ENCODE measurements at regions not wholly inside any gene's neighbourhood (a gene's known extent, or its start where the extent isn't known, plus 50 kb on each side); places are given as distances from the start of the nearest gene placed in this dataset.
"Not testable (repeated sequence)": the region's sequence is repeated elsewhere in the genome, so short reads cannot be mapped to it uniquely, and the experiment has no call there.

GRCh38 chr3:168839653-168840052 is 743.9 kb upstream of the GOLIM4 start:
- DNase-seq: no peak

- no peak for DNase-seq
Measured at GRCh38 chr3:168834558-168834957, 738.8 kb upstream of the GOLIM4 start.

GRCh38 chr3:168828943-168829342 is 733.2 kb upstream of the GOLIM4 start:
- no peak for DNase-seq

GRCh38 chr3:168828536-168828935 is 732.8 kb upstream of the GOLIM4 start:
- no peak for DNase-seq

GRCh38 chr3:168828014-168828413 is 732.3 kb upstream of the GOLIM4 start:
- DNase-seq: no peak

- DNase-seq: no peak
Measured at GRCh38 chr3:168824107-168824506, 728.4 kb upstream of the GOLIM4 start.

GRCh38 chr3:168823466-168823865 is 727.7 kb upstream of the GOLIM4 start:
- no peak for DNase-seq

- DNase-seq: no peak
Measured at GRCh38 chr3:168820810-168821415, 725.2 kb upstream of the GOLIM4 start.

GRCh38 chr3:168817177-168817576 is 721.5 kb upstream of the GOLIM4 start:
- DNase-seq: no peak

GRCh38 chr3:168815946-168816345 is 720.2 kb upstream of the GOLIM4 start:
- no peak for DNase-seq

- no peak for DNase-seq
Measured at GRCh38 chr3:168813225-168813802, 717.6 kb upstream of the GOLIM4 start.

- DNase-seq: no peak
Measured at GRCh38 chr3:168812234-168812633, 716.5 kb upstream of the GOLIM4 start.

GRCh38 chr3:168808596-168808995 is 712.9 kb upstream of the GOLIM4 start:
- no peak for DNase-seq

GRCh38 chr3:168807448-168807847 is 711.7 kb upstream of the GOLIM4 start:
- no peak for DNase-seq

- no peak for DNase-seq
Measured at GRCh38 chr3:168806871-168807270, 711.1 kb upstream of the GOLIM4 start.

- DNase-seq: no peak
Measured at GRCh38 chr3:168803536-168803935, 707.8 kb upstream of the GOLIM4 start.

- no peak for DNase-seq
Measured at GRCh38 chr3:168802766-168803165, 707.0 kb upstream of the GOLIM4 start.

- no peak for DNase-seq
Measured at GRCh38 chr3:168801794-168802193, 706.1 kb upstream of the GOLIM4 start.

- no peak for DNase-seq
Measured at GRCh38 chr3:168796339-168796738, 700.6 kb upstream of the GOLIM4 start.

- no peak for DNase-seq
Measured at GRCh38 chr3:168794427-168794826, 698.7 kb upstream of the GOLIM4 start.

GRCh38 chr3:168782193-168782592 is 686.5 kb upstream of the GOLIM4 start:
- no peak for DNase-seq

GRCh38 chr3:168779970-168780645 is 684.4 kb upstream of the GOLIM4 start:
- DNase-seq: not testable (repeated sequence)

- no peak for DNase-seq
Measured at GRCh38 chr3:168753724-168754123, 658.0 kb upstream of the GOLIM4 start.

GRCh38 chr3:168752339-168752738 is 656.6 kb upstream of the GOLIM4 start:
- no peak for DNase-seq

- no peak for DNase-seq
Measured at GRCh38 chr3:168747697-168748096, 652.0 kb upstream of the GOLIM4 start.
